HepG2 (cell line): ENCODE measurements at regions not wholly inside any gene's neighbourhood (a gene's known extent, or its start where the extent isn't known, plus 50 kb on each side); places are given as distances from the start of the nearest gene placed in this dataset.

ENCODE experiments used
- ATAC-seq: fragments of 200-7000 bp; cut with Tn5 transposase; 3 replicates; pipeline ENCODE4 v1.9.1; 2020; ENCODE audit warnings: mild to moderate bottlenecking, moderate library complexity
- BruUV-seq: library from RNA; stranded (reverse); fragments of 400-500 nt; replicated peaks from 2 replicates; lab custom pipeline; 2021; lab: Mats Ljungman, UMichigan
- CTCF ChIA-PET: fragments of 300-600 bp; formaldehyde crosslinking; extraction: SDS; loops from one replicate; lab custom pipeline; 2021; ENCODE audit warnings: low total read pairs, inconsistent platforms, low intra/inter-chr PET ratio; lab: Yijun Ruan, JAX
- POLR2A ChIA-PET: fragments of 350-600 bp; sonication (Branson Sonifier 250); formaldehyde crosslinking; loops from one replicate; lab custom pipeline; 2020; ENCODE audit warnings: antibody characterized with exemption, inconsistent platforms; lab: Yijun Ruan, JAX
- DNase-seq: peaks from one replicate; pipeline ENCODE4 v3.0.0-alpha.2; 2015; ENCODE audit warnings: low spot score
- FAIRE-seq: peaks from 3 replicates; lab custom pipeline; 2011; peaks lifted over from hg19 to GRCh38; lab: Jason Lieb, UNC
- H2AFZ ChIP-seq: one replicate; pipeline ENCODE4 v1.6.1; 2011; ENCODE audit warnings: low read length, inconsistent platforms
- H3K27ac ChIP-seq: fragments of 300-600 bp; 3 replicates; pipeline ENCODE4 v1.8.0; 2011; ENCODE audit warnings: mixed run types, mild to moderate bottlenecking, mixed read lengths, low read length, inconsistent platforms; ENCODE audit not compliant: insufficient read depth; ENCODE audit errors: extremely low read length
- H3K27me3 ChIP-seq, 2 experiments: fragments of 200-600 bp in 1 of 2; 2 replicates in 1 of 2; 3 replicates in 1 of 2; pipeline versions ENCODE4 v1.6.0 to v1.8.0; 2011; ENCODE audit warnings: low read length in 2 of 2, mild to moderate bottlenecking in 2 of 2, moderate library complexity in 2 of 2, inconsistent platforms in 1 of 2; ENCODE audit not compliant: insufficient read depth in 2 of 2, control insufficient read depth in 1 of 2
- H3K36me3 ChIP-seq, 2 experiments: fragments of 200-600 bp in 1 of 2; replicated peaks in 1 of 2; 2 replicates in 1 of 2; 3 replicates in 1 of 2; pipeline versions ENCODE4 v1.5.1 to v1.8.0; 2011; ENCODE audit warnings: low read length in 2 of 2, inconsistent platforms in 1 of 2; ENCODE audit not compliant: insufficient read depth in 2 of 2, control insufficient read depth in 1 of 2
- H3K4me1 ChIP-seq: 2 replicates; pipeline ENCODE4 v1.5.1; 2012; ENCODE audit warnings: low read length, inconsistent platforms; ENCODE audit not compliant: insufficient read depth
- H3K4me2 ChIP-seq: 2 replicates; pipeline ENCODE4 v1.6.0; 2011; ENCODE audit warnings: low read depth, low read length, inconsistent platforms
- H3K4me3 ChIP-seq, 3 experiments: fragments of 200-600 bp in 1 of 3; sonication (generic), shearing (Covaris generic) in 1 of 3; replicated peaks in 1 of 3; 2 replicates each; pipeline ENCODE4 v1.5.1; 2011 to 2016; ENCODE audit warnings: low read length in 3 of 3, inconsistent platforms in 2 of 3, low read depth in 2 of 3, mild to moderate bottlenecking in 2 of 3, control low read depth in 1 of 3, mixed read lengths in 1 of 3; ENCODE audit not compliant: insufficient read depth in 1 of 3
- H3K79me2 ChIP-seq: one replicate; pipeline ENCODE4 v1.6.1; 2011; ENCODE audit warnings: low read length, inconsistent platforms; ENCODE audit not compliant: insufficient read depth
- H3K9ac ChIP-seq: 2 replicates; pipeline ENCODE4 v1.6.0; 2011; ENCODE audit warnings: mild to moderate bottlenecking, low read depth, low read length, inconsistent platforms; ENCODE audit not compliant: insufficient read depth
- H3K9me3 ChIP-seq: 2 replicates; pipeline ENCODE4 v1.5.1; 2012; ENCODE audit warnings: mild to moderate bottlenecking, low read length
- H4K20me1 ChIP-seq: 2 replicates; pipeline ENCODE4 v1.6.0; 2011; ENCODE audit warnings: inconsistent platforms, mild to moderate bottlenecking, low read length, moderate library complexity; ENCODE audit not compliant: insufficient read depth
- ADNP ChIP-seq: sonication (generic); formaldehyde crosslinking; IDR thresholded peaks from 2 replicates; pipeline ENCODE4 v1.4.0; 2020; ENCODE audit warnings: missing genetic modification reagents
- GABPA ChIP-seq, 2 experiments: IDR thresholded peaks; 2 replicates each; pipeline ENCODE4 v1.6.1; 2011 to 2016; ENCODE audit warnings: low read depth in 2 of 2, low read length in 1 of 2, missing biosample characterization in 1 of 2, missing genetic modification characterization in 1 of 2
- HCFC1 ChIP-seq: fragments of 150-350 bp; IDR thresholded peaks from 2 replicates; pipeline ENCODE4 v1.6.1; 2014; ENCODE audit warnings: low read depth, low read length
- NR2F2 ChIP-seq: IDR thresholded peaks from 2 replicates; pipeline ENCODE4 v1.6.1; 2012; ENCODE audit warnings: low read depth, inconsistent platforms, borderline replicate concordance
- POGZ ChIP-seq: sonication (generic); formaldehyde crosslinking; IDR thresholded peaks from 2 replicates; pipeline ENCODE4 v1.4.0; 2020; ENCODE audit warnings: mild to moderate bottlenecking, missing genetic modification reagents
- ZKSCAN1 ChIP-seq: fragments of 150-350 bp; IDR thresholded peaks from 2 replicates; pipeline ENCODE4 v1.6.1; 2014; ENCODE audit warnings: low read length
- ZNF468 ChIP-seq: sonication (generic); formaldehyde crosslinking; IDR thresholded peaks from 2 replicates; pipeline ENCODE4 v1.8.0; 2022; ENCODE audit warnings: mild to moderate bottlenecking, moderate library complexity, missing genetic modification reagents
- ZZZ3 ChIP-seq: sonication (generic); formaldehyde crosslinking; IDR thresholded peaks from 2 replicates; pipeline ENCODE4 v1.4.0; 2020; ENCODE audit warnings: missing genetic modification reagents, mild to moderate bottlenecking, borderline replicate concordance
- WGBS: methylation state at CpG from one replicate; pipeline ENCODE4 v1.1.6; 2017; ENCODE audit warnings: low lambda C conversion rate; 5-methylcytosine and 5-hydroxymethylcytosine counted together
- in situ Hi-C: cut with HindIII; loops from 2 replicates; pipeline ENCODE4 v1.10.0; 2017; ENCODE audit warnings: low pct_unique_long_range_greater_than_20kb; ENCODE audit not compliant: extremely low pct_ligation_motif_present
- intact Hi-C: fragments of 100-400 bp; cut with micrococcal nuclease; formaldehyde crosslinking; loops from one replicate; pipeline ENCODE4 v1.10.0; 2022; ENCODE audit not compliant: unreplicated experiment
- TF ChIP-seq, protein P1 (sequence below): sonication (generic); formaldehyde crosslinking; IDR thresholded peaks from 2 replicates; pipeline ENCODE4 v1.4.0; 2020; ENCODE audit warnings: low read depth, mild to moderate bottlenecking, missing genetic modification reagents
- TF ChIP-seq, protein P2 (sequence below): IDR thresholded peaks from 2 replicates; pipeline ENCODE4 v1.6.1; 2016; ENCODE audit warnings: missing compliant biosample characterization, missing genetic modification reagents, borderline replicate concordance
- TF ChIP-seq, protein P3 (sequence below): sonication (generic); formaldehyde crosslinking; IDR thresholded peaks from 2 replicates; pipeline ENCODE4 v1.4.0; 2020; ENCODE audit warnings: mild to moderate bottlenecking, missing genetic modification reagents
- TF ChIP-seq, protein P4 (sequence below): sonication (generic); formaldehyde crosslinking; conservative IDR thresholded peaks from 2 replicates; pipeline ENCODE4 v1.4.0; 2020; ENCODE audit warnings: missing genetic modification reagents
- TF ChIP-seq, protein P5 (sequence below): sonication (generic); formaldehyde crosslinking; IDR thresholded peaks from 2 replicates; pipeline ENCODE4 v1.5.0; 2020; ENCODE audit warnings: mild to moderate bottlenecking, missing genetic modification reagents

DNA sequence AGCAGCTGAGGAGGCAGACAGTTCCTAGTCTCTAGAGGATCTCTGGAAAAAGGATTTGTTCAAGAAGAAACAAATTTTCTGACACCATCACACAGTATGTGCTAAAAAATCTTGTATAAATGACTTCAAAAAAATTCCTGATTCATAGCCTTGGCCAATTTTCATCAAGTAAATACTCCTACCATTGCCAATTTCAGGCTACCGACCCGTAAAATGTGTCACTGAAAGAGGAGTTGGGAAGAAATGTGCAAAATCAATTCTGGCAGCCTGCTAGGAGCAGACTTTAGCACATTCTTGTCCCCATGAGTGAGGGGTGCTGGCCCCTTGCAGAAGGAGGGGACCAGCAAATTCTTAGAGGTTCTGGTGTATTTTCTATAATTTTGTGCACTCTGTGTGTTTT, 109.4 kb downstream of the TMEM30B start:
- no peaks in the 10 kb centered on the region for H4K20me1 ChIP-seq
- TF ChIP-seq ADNP (no peak), ZKSCAN1 (no peak), NR2F2 (no peak), POGZ (no peak), ZZZ3 (CRISPR knock-in tag) (no peak)
- TF ChIP-seq, protein P1, sequence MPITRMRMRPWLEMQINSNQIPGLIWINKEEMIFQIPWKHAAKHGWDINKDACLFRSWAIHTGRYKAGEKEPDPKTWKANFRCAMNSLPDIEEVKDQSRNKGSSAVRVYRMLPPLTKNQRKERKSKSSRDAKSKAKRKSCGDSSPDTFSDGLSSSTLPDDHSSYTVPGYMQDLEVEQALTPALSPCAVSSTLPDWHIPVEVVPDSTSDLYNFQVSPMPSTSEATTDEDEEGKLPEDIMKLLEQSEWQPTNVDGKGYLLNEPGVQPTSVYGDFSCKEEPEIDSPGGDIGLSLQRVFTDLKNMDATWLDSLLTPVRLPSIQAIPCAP (CRISPR knock-in tag), result no peak
- TF ChIP-seq, protein P2, sequence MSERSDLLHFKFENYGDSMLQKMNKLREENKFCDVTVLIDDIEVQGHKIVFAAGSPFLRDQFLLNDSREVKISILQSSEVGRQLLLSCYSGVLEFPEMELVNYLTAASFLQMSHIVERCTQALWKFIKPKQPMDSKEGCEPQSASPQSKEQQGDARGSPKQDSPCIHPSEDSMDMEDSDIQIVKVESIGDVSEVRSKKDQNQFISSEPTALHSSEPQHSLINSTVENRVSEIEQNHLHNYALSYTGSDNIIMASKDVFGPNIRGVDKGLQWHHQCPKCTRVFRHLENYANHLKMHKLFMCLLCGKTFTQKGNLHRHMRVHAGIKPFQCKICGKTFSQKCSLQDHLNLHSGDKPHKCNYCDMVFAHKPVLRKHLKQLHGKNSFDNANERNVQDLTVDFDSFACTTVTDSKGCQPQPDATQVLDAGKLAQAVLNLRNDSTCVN (CRISPR knock-in tag), result no peak
- no peaks in the 10 kb centered on the region for H3K4me1 ChIP-seq
- DNase-seq, result no peak
- intact Hi-C loops, result no loop called here
- no peak overlapping the region for H2AFZ ChIP-seq
- no peak for FAIRE-seq
- no peak overlapping the region for H3K27ac ChIP-seq
- 85% methylated on average over 2 of the region's 2 CpGs for WGBS
- no peaks in the 10 kb centered on the region for H3K27me3 ChIP-seq
- in situ Hi-C loops, result no loop called here
- POLR2A ChIA-PET, result no interaction called here
- no peaks in the 10 kb centered on the region for H3K79me2 ChIP-seq
- no peaks in the 10 kb centered on the region for H3K9me3 ChIP-seq
- H3K4me2 ChIP-seq, result no peak overlapping the region
- H3K9ac ChIP-seq, result no peak overlapping the region
- no peak for ATAC-seq
- H3K4me3 ChIP-seq, result no peak overlapping the region
- CTCF ChIA-PET, result no interaction called here
- BruUV-seq, result no TSS peak
- H3K36me3 ChIP-seq, result no peaks in the 10 kb centered on the region

DNA sequence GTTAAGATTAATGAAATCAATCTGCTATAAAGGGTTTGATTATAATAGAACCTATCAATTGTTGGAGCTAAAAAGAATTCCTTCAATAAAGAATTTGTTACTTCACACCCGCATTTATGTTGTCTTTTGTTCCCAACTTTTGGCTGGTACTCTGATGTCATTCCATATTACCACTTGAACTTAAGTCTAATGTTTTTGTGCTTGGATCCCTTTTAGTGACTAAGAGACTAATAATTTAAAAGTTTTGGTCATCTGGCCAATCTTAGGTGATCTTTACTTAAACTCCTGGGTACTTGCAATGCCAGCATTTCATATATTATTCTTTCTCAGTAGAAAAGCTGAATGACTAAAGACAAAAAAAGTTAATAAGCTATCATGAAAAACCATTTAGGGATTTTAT, 113.0 kb downstream of the TMEM30B start:
- Histone ChIP-seq H3K4me2 (no peak overlapping the region), H3K9me3 (0 out of 2 replicates have a peak, but pooled peaks cover 4% of the 10 kb centered on the region), H3K79me2 (no peaks in the 10 kb centered on the region), H3K36me3 (no peaks in the 10 kb centered on the region), H3K4me3 (no peak overlapping the region), H4K20me1 (no peaks in the 10 kb centered on the region), H3K27me3 (no peaks in the 10 kb centered on the region), H3K27ac (no peak overlapping the region), H3K4me1 (no peaks in the 10 kb centered on the region), H2AFZ (no peak overlapping the region), H3K9ac (no peak overlapping the region)
- ChIA-PET CTCF (no interaction called here), POLR2A (no interaction called here)
- 91% methylated on average over 1 of the region's 1 CpG for WGBS
- in situ Hi-C loops (no loop called here), intact Hi-C loops (no loop called here)
- no TSS peak for BruUV-seq
- no peak for FAIRE-seq
- ATAC-seq, result no peak
- no peak for DNase-seq
- TF ChIP-seq, protein P3, sequence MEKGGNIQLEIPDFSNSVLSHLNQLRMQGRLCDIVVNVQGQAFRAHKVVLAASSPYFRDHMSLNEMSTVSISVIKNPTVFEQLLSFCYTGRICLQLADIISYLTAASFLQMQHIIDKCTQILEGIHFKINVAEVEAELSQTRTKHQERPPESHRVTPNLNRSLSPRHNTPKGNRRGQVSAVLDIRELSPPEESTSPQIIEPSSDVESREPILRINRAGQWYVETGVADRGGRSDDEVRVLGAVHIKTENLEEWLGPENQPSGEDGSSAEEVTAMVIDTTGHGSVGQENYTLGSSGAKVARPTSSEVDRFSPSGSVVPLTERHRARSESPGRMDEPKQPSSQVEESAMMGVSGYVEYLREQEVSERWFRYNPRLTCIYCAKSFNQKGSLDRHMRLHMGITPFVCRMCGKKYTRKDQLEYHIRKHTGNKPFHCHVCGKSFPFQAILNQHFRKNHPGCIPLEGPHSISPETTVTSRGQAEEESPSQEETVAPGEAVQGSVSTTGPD (CRISPR knock-in tag), result no peak
- TF ChIP-seq, protein P4, sequence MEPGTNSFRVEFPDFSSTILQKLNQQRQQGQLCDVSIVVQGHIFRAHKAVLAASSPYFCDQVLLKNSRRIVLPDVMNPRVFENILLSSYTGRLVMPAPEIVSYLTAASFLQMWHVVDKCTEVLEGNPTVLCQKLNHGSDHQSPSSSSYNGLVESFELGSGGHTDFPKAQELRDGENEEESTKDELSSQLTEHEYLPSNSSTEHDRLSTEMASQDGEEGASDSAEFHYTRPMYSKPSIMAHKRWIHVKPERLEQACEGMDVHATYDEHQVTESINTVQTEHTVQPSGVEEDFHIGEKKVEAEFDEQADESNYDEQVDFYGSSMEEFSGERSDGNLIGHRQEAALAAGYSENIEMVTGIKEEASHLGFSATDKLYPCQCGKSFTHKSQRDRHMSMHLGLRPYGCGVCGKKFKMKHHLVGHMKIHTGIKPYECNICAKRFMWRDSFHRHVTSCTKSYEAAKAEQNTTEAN (CRISPR knock-in tag), result no peak
- TF ChIP-seq, protein P5, sequence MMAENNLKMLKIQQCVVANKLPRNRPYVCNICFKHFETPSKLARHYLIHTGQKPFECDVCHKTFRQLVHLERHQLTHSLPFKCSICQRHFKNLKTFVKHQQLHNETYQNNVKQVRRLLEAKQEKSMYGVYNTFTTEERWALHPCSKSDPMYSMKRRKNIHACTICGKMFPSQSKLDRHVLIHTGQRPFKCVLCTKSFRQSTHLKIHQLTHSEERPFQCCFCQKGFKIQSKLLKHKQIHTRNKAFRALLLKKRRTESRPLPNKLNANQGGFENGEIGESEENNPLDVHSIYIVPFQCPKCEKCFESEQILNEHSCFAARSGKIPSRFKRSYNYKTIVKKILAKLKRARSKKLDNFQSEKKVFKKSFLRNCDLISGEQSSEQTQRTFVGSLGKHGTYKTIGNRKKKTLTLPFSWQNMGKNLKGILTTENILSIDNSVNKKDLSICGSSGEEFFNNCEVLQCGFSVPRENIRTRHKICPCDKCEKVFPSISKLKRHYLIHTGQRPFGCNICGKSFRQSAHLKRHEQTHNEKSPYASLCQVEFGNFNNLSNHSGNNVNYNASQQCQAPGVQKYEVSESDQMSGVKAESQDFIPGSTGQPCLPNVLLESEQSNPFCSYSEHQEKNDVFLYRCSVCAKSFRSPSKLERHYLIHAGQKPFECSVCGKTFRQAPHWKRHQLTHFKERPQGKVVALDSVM, result no peak
- TF ChIP-seq ZNF468 (no peak), HCFC1 (no peak), GABPA (IDR thresholded peaks at IDR 0.05; ENCODE audit: low read depth, low read length) (no peak), GABPA (CRISPR knock-in tag; IDR thresholded peaks at IDR 0.05; ENCODE audit: low read depth) (no peak)
